GM12872 (cell line): ENCODE measurements at regions not wholly inside any gene's neighbourhood (a gene's known extent, or its start where the extent isn't known, plus 50 kb on each side); places are given as distances from the start of the nearest gene placed in this dataset.

Experiments used
- TF ChIP-seq, protein P1 (sequence below): IDR thresholded peaks from 3 replicates; pipeline ENCODE4 v1.5.1; 2011; ENCODE audit warnings: low read depth, mild to moderate bottlenecking, low read length, moderate library complexity; ENCODE audit not compliant: insufficient read depth

DNA sequence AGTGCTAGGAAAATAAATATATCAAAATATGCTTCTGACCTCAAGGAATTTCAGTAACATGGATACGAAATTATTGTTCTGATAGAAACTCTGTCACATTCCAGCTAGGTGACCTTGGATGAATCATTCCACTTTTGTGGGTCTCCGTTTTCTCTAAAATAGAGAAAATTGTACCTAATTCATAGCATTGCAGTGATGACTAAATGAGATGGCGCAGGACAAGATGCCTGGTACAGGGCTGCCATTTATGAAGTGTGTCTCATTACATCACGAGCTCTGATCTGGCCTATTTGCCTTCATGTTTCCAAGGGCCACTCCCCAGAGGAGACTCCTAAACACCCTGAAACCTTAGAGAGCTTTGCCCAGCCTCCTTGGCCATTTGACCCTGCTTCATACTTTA is 480.0 kb upstream of the USP24 start:
- TF ChIP-seq, protein P1, sequence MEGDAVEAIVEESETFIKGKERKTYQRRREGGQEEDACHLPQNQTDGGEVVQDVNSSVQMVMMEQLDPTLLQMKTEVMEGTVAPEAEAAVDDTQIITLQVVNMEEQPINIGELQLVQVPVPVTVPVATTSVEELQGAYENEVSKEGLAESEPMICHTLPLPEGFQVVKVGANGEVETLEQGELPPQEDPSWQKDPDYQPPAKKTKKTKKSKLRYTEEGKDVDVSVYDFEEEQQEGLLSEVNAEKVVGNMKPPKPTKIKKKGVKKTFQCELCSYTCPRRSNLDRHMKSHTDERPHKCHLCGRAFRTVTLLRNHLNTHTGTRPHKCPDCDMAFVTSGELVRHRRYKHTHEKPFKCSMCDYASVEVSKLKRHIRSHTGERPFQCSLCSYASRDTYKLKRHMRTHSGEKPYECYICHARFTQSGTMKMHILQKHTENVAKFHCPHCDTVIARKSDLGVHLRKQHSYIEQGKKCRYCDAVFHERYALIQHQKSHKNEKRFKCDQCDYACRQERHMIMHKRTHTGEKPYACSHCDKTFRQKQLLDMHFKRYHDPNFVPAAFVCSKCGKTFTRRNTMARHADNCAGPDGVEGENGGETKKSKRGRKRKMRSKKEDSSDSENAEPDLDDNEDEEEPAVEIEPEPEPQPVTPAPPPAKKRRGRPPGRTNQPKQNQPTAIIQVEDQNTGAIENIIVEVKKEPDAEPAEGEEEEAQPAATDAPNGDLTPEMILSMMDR: no peak

DNA sequence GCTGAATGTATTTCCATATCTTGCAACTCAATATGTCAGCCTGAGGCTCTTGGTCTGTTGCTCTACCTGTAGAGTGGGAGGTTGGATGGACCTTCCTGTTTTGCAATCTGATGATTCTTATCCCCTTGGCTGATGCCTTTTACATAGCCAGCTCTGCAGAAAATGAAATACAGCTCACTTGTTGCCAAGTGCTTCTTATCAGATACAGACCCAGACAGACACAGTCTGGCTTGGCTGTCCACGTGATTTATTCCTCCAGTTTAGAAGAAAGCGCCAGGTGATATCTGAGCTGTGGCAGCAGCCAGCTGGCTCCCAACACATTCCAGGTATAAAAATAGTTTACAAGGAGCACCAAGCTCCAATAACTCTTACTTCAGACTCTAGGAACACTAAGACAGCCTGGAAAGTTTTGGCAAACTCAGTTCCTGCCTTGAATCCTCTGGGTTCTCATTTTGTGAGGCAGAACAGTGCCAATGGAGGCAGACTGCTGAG is 479.2 kb upstream of the USP24 start:
- TF ChIP-seq, protein P1: no peak

DNA sequence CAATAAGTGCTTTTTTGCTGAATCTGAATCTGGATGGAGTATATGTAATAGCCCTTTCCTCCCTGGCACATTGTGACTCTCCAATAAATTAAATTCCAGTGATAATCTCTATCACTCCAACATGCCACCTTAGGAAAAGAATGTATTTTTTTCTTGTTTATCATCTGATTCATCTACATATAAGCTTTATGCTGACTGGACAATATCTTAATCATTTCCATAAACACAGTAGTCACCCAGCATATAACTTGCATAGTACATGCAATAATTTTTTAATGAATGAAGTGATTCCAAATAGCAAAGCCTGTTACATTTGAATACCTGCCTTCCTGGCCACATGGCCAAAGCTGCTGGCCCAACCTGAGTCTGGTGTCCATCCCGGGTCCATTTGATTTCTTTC is 477.6 kb upstream of the USP24 start:
- TF ChIP-seq, protein P1: no peak

DNA sequence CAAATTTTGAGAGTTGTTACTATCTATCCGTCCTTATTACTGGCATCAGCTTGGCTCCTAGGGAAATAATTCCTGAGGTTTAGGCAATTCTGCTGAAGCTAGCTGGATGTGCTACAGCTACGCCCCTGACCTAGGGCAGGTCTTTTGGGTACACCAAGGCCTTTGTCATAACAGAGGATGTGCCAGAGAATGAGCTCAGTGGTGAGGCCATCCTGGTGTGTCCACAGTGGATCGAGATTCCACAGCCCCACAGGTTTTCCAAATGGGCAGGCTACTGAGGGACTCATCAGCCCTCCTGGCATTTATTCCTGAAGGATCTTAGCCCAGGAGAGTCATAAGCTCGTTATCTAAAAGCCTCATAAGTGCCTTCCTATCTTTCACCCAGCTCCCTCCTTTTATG is 475.2 kb upstream of the USP24 start:
- TF ChIP-seq, protein P1: no peak

DNA sequence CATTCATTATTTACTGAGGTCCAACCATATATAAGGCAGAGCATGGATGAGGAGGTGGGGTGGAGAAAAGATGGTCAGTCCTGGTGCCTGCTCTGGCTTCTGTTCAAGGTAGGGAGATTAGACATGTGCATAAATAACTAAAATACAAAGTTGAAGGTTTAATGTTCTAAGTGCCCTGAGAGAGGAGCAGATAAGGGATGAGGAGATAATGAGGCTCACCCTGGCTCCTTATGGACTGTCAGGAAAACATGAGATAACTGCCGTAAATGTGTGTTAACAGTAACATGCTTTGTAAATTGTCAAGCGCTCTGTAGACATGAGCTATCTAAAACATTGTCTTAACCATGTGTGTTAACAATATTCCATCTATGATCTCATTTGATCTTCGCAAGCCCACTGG is 474.6 kb upstream of the USP24 start:
- TF ChIP-seq, protein P1: no peak

DNA sequence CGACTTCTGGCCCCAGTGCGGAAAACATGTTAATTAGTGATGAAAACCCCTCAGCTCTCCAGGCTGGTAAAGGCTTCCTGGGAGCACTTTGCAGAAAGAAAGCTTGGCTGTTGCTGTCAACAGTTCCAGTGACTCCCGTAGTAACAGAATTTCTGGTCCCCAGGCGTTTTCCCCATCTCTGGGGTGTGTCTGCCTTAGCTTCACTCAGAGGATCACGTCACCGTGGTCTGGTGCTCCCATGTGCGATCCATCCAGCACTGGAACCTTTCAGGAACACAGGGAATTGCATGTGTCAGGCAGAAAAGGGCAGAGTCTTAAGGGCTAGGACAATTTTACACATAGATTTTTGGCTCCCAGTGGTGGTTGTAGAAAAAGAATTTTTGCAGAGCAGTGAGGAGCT is 470.4 kb upstream of the USP24 start:
- TF ChIP-seq, protein P1: no peak

DNA sequence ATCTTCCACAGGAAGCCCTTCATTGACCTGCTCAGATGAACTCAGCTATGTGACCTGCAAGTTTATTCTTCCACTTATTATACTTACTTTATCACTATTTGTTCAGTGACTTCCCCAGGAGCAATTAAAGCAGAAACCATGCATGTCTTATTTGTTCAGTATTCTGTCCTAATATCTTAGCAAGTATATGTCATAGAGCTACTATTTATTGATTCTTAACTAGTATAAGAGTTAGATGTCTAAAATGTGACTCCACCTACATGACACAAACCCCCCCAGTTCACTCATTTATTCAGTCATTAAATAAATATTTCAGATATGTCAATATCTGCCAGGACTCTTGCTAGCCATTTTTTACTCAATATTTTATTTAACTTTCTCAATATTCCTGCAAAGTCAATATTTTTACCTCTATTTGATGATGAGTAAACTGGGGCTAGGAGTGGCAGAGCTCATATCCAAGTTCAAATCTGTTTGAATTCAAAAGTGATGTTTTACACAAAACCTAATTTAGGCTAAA is 469.0 kb upstream of the USP24 start:
- TF ChIP-seq, protein P1: no peak

DNA sequence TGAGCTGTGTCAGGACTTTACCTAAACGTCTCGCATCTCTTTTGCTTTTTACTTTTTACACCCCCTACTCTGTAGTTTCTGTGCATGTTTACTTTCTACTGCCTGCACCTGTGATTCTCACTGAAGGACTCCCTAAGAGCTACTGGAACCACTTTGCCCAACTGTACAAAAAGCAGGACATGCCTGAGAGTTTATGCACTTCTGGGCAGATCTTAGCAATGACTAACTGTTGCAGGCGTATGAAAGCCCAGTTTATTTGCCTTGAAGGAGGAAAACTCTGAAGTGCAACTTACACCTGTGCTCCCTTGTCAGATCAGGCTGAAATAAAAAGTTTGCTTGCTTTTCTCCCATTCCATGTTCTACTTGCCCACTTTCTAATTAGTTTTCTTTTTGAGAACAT is 467.0 kb upstream of the USP24 start:
- TF ChIP-seq, protein P1: no peak
